ENCODE measurements at regions not wholly inside any gene's neighbourhood (a gene's known extent, or its start where the extent isn't known, plus 50 kb on each side); places are given as distances from the start of the nearest gene placed in this dataset.

DNA sequence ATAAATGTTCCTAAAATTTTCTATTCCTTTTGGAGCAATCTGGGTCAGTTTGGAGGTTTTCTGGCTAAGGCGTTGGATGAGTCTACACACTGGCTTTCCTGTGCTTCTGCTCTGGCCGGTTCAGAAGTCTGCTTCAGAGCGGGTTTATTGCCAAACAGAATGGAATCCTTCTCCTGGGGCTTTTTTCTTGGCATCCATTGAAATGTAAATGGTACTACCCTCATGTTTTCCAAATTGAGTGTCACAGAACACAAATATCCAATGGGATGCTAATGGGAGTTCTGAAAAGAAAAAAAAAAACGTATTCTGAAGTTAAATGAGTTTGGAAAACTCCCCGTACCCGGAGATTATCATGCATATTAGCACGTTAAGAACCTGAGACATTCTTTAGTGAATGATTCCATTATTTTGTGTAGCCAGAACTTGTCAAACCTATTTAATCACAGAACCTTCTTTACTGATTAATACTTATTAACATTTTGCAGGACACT is 930.3 kb downstream of the QKI start:
- TF ChIP-seq CTCF (IDR thresholded peaks at IDR 0.05), result no peak
- TF ChIP-seq POLR2A (IDR thresholded peaks at IDR 0.05), result no peak
- no peak for TF ChIP-seq POLR2AphosphoS5 (IDR thresholded peaks at IDR 0.05; ENCODE audit: insufficient read depth in 1 of 2, low read depth in 1 of 2)
